Stimulated activated CD4-positive, alpha-beta T cell treated with anti-CD3 and anti-CD28 coated beads, Interleukin-12 subunit alpha, Interleukin-12 subunit beta, amount 100 ng/mL, for 48 hours (primary cell): ENCODE measurements at regions not wholly inside any gene's neighbourhood (a gene's known extent, or its start where the extent isn't known, plus 50 kb on each side); places are given as distances from the start of the nearest gene placed in this dataset.

Experiments used
- DNase-seq, 3 donors: peaks; one replicate each; pipeline ENCODE4 v3.0.0-alpha.2; 2020; ENCODE audit warnings: low read depth in 2 of 3, low spot score in 1 of 3

GRCh38 chr3:135728007-135728721 lies 237.4 kb upstream of the PPP2R3A start:
- no peak for DNase-seq

- DNase-seq = no peak
Measured at GRCh38 chr3:135731546-135731945, 234.0 kb upstream of the PPP2R3A start.

- DNase-seq = no peak
Measured at GRCh38 chr3:135736740-135737139, 228.8 kb upstream of the PPP2R3A start.

- no peak for DNase-seq
Measured at GRCh38 chr3:135739779-135740178, 225.7 kb upstream of the PPP2R3A start.

GRCh38 chr3:135740211-135740610 lies 225.3 kb upstream of the PPP2R3A start:
- DNase-seq = no peak

- no peak for DNase-seq
Measured at GRCh38 chr3:135740751-135741150, 224.8 kb upstream of the PPP2R3A start.

- DNase-seq = no peak
Measured at GRCh38 chr3:135751991-135752390, 213.5 kb upstream of the PPP2R3A start.

GRCh38 chr3:135752851-135753250 lies 212.7 kb upstream of the PPP2R3A start:
- no peak for DNase-seq

- DNase-seq = no peak
Measured at GRCh38 chr3:135753506-135753905, 212.0 kb upstream of the PPP2R3A start.

- no peak for DNase-seq
Measured at GRCh38 chr3:135755330-135756105, 210.0 kb upstream of the PPP2R3A start.

- DNase-seq = no peak
Measured at GRCh38 chr3:135756106-135756668, 209.3 kb upstream of the PPP2R3A start.

GRCh38 chr3:135757421-135757820 lies 208.1 kb upstream of the PPP2R3A start:
- DNase-seq = no peak

- no peak for DNase-seq
Measured at GRCh38 chr3:135758961-135759360, 206.6 kb upstream of the PPP2R3A start.

GRCh38 chr3:135759651-135760050 lies 205.9 kb upstream of the PPP2R3A start:
- no peak for DNase-seq

GRCh38 chr3:135760581-135760980 lies 204.9 kb upstream of the PPP2R3A start:
- DNase-seq = no peak

GRCh38 chr3:135762188-135762856 lies 203.2 kb upstream of the PPP2R3A start:
- DNase-seq = no peak

GRCh38 chr3:135766115-135766514 lies 199.4 kb upstream of the PPP2R3A start:
- no peak for DNase-seq

- no peak for DNase-seq
Measured at GRCh38 chr3:135771760-135772159, 193.8 kb upstream of the PPP2R3A start.

- no peak for DNase-seq
Measured at GRCh38 chr3:135779024-135779423, 186.5 kb upstream of the PPP2R3A start.

- DNase-seq = no peak
Measured at GRCh38 chr3:135779590-135780235, 185.8 kb upstream of the PPP2R3A start.
